GM12872 (cell line): ENCODE measurements at regions not wholly inside any gene's neighbourhood (a gene's known extent, or its start where the extent isn't known, plus 50 kb on each side); places are given as distances from the start of the nearest gene placed in this dataset.

Experiments
- CTCF ChIP-seq: IDR thresholded peaks from 3 replicates; pipeline ENCODE4 v1.5.1; 2011; ENCODE audit warnings: low read depth, mild to moderate bottlenecking, low read length, moderate library complexity; ENCODE audit not compliant: insufficient read depth

GRCh38 chr1:239882967-239883366, 208.7 kb upstream of the FMN2 start:
- TF ChIP-seq CTCF: no peak

DNA sequence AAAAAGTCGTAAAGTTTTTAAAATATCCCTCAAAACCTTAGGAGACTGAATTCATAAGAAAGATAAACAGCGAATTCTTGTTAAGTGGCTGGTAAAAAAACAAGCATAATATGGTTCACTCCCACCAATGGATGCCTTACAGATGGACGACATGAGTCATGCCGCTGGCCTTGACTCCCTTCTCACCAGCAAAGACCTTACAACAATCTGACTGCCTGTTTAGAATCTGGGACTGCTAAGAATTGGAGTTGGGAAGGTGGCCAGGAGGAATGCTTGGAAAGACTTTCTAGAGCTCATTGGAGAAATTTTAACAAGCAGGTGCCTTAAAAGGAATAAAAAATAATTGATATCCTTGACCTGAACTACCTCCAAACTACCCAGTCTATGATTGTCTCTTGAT, 206.9 kb upstream of the FMN2 start:
- TF ChIP-seq CTCF: no peak

DNA sequence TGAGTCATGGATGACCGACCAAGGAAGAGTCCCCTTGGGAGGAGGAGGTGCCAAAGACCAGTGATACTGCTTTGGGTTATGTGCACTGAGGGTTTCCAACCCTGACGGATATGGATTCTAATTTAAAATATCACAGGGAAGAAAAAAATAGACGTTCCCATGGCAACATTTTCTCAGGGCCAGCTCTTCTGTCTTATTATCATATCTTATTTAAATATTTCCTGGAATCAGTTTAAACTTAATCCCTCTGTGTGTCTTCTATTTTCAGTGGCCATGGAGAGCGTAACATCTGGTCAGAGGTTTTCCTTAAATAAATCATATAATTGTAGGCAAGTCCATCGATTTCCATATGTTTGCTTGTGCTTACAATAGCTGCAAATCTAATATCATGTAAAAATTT, 205.4 kb upstream of the FMN2 start:
- TF ChIP-seq CTCF: no peak

DNA sequence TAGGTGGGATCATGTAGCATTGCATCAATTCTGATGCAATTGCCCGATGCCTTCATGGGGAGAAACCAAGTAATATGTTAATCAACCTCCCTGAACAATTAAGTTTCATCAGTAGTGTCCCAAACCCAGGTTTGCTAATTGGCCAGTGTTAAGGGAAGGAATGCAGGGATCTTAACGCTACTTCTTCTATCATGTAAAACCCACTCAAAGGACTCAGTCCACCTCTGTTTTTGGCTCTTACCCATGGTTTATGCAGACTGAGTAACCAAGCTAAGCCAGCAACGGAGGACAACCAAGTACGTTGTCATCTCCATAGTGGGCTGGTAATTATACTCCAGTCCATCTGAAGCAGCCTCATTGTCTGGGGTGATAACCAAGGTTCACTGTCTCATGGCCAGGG, 203.0 kb upstream of the FMN2 start:
- TF ChIP-seq CTCF: no peak

DNA sequence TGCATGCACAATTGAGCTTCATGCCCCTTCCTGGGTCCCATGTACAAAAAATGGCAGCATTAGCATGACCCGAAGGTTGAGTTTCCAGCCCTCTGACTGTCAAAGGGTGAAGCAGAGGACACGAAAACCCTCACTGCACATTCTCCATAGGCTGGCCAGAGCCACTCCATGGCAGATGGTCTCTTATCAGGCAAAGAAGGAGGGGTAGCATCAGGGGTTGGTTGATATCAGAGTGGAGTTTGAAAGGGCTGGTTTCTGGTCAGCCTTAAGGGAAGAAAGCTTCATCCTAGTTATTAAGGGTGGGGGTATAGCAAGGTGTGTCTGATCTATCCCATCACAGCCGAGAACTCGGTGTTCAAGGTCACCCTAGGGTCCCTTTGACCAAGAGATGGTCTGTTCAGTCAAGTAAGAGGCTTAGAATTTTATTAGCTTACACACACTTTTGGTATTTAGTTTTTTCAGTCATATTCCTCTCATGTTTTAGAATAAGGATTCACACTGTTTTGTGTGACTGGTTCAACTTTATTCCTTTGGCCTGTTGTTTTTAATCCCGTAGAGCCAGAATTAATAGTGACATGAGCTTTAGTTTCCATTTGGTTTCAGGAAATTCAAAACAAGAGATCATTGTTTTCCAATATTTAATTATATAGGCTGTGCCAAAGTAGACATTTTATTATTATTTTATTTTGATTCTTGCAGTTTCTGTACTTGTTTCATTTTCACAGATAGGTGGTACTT, 199.9 kb upstream of the FMN2 start:
- TF ChIP-seq CTCF: no peak

DNA sequence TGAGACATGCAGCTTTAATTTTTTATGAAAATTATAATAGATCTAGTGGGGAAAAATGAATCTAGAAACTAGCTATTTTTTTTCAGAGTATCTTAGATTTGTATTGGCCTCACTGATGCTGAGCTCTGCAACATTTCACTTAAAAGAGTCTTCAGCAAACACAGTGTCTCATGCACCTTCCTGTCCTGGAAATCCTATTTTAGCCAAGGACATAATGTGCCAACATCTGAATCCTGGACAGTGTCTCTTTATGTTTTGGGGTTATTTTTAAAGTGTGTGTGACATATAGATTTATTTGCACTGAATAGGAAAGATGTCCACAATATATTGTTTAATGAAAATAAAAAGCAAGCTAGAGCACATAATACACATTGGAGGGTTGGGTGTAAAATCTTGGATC, 199.1 kb upstream of the FMN2 start:
- TF ChIP-seq CTCF: no peak

DNA sequence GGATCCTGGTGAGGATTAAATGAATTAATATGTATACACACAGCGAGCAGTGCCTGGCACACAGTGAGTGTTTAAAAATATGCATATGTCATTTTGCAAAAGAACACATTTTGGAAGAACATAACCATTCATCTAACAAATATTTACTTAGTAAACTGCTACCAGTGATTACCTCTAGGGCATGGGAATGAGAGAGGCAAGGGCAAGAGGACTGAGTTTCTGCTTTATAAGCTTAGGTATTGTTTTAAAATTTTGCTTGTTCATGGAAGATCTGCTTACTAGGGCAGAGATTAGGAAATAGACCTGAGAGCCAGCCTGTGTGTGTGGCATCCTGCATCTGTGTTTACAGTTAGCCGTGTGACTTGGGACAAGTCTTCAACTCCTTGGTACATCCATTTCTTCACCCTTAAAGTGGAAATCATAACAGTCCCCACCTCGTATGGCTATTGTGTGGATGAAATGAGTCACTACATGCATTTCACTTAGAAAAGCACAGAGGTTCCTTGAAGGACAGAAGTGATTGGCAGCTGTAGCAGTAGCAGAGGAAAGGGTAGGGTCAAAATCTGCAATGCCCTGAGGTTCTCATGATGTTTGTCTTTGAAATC, 198.5 kb upstream of the FMN2 start:
- TF ChIP-seq CTCF: no peak
